GM21723 (cell line): ENCODE measurements at regions not wholly inside any gene's neighbourhood (a gene's known extent, or its start where the extent isn't known, plus 50 kb on each side); places are given as distances from the start of the nearest gene placed in this dataset.

Source experiments
- ATAC-seq: cut with Tn5 transposase; IDR thresholded peaks from one replicate; pipeline ENCODE4 v1.9.1; 2021; ENCODE audit warnings: mild to moderate bottlenecking, moderate library complexity; ENCODE audit not compliant: unreplicated experiment

- ATAC-seq, result no peak
Measured at GRCh38 chr13:74449811-74450524, 315.8 kb upstream of the KLF12 start.

DNA sequence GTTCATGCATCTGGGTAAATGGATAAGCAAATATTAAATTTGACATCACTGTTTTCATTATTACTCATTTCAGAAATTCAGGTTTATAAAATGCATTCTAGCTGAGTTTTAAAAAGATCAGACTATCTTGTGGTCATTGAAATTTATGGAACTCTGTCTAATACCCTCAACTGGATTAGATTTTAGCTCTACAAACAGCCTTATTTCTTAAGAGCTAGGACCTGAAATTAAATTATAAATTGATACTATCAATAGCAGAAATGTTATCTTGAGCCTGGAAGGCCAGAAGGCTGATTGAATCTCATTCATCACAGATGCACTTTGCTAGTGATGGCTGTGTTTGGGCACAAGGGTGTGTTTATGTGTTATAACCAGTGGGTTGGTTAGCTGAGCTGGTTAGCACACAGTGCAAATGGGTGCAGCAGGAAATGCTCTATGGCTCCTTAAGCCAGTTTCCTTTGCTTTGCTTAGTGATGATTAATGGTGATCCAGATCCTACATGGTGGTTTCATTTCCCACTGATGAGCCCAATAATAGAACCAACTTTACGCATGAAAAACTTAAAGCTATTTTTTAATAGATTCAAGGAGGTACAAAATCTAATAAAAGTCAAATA, 310.8 kb upstream of the KLF12 start:
- no peak for ATAC-seq

DNA sequence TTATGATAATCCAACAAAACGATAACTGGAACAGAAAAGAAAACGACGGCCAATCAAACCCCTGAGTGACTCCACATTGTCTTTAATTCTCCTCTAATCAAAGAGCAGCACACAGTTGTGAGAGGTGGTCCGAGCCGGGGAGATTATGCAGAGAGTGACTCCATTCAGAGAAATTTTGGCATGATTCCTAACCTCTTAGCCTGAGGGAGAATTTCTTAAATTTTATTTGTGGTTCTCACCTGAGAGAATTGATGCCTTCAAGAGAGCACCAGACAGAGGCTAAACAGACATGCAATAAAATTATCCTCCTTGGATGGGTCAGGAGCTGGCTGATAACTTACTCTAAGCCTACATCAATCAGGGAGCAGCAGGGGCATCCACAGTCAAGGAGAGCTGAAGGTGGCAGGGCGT, 310.0 kb upstream of the KLF12 start:
- ATAC-seq, result no peak

- ATAC-seq, result no peak
Measured at GRCh38 chr13:74443631-74444030, 309.4 kb upstream of the KLF12 start.

GRCh38 chr13:74442751-74443150, 308.5 kb upstream of the KLF12 start:
- no peak for ATAC-seq

- ATAC-seq, result no peak
Measured at GRCh38 chr13:74438901-74439300, 304.7 kb upstream of the KLF12 start.

DNA sequence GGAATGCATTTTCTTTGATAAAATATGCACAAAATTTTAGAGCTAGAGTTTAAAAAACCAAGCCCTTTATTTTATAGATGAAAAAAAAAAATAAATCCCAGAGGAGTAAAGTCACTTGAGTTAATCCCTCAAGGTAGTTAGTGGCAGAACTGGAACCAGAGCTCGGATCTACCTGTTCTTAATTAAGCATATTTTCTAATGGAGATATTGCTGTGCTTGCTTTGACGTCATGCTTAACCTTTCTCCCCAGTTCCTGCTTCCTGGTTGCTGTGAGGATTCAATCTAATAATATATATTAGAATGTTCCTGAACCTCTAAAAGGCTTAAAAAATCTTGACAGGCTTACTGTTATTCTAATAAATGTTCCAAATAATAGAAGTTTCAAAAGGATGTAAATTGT, 300.6 kb upstream of the KLF12 start:
- no peak for ATAC-seq

GRCh38 chr13:74424455-74424854, 290.3 kb upstream of the KLF12 start:
- ATAC-seq, result no peak

DNA sequence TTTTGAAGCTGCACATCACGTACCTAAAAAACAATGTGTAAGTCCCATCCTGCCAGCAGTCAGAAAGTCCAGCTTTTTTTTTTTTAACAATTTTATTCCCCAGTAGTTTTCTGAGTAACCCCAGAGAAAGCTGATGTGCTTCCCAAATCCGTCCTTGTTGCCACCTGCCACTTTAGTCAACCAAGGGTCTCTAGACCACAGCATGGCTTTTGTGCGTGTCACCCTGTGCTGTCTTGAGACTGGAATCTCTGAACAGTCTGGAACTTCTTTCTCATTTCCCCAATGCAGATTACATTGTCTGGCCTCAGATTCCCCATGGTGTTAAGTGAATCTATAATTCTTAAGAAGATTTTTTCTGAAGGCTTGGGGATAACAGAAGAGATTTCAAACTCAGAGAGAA, 289.2 kb upstream of the KLF12 start:
- ATAC-seq, result no peak

- ATAC-seq, result no peak
Measured at GRCh38 chr13:74414458-74414857, 280.3 kb upstream of the KLF12 start.

- no peak for ATAC-seq
Measured at GRCh38 chr13:74413482-74413881, 279.3 kb upstream of the KLF12 start.

GRCh38 chr13:74409551-74409950, 275.3 kb upstream of the KLF12 start:
- no peak for ATAC-seq

DNA sequence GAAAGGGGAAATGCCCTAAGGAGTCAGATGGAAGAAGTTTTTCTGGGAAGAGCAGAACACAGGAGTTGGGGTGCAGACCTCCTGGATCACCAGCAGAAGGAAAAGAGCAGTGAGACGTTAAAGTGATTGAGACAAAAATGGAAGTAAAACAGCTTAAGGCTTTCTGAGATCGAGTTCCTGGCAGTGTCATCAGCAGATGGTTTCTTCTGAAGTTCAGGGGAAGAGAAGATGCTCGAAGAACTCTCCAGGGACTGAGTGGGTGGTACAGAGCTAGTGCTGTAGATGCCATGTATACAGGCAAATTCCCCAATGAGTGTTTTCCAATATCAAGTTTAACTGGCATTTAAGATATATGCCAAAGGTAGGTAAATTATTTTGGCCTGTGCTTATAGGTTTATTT, 272.2 kb upstream of the KLF12 start:
- no peak for ATAC-seq

DNA sequence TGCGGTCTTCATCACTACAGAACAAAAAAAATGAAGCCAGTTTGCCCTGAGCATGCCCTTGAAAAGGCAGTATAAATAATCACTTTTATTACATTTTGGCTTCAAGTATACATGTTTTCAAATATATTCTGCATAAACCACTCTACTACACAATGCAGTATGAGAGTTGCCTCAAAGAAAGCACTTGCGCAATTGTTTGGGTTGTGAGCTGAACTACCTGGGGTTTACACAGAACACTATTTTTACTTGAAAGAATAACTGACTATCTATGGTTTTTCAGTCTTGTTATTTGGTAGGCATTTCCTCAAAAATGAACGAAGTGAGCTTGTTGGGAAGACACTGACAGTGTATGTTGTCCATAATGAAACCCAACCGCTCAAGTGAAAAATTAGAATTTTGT, 264.4 kb upstream of the KLF12 start:
- ATAC-seq, result no peak

GRCh38 chr13:74389056-74389455, 254.9 kb upstream of the KLF12 start:
- ATAC-seq, result no peak

GRCh38 chr13:74388626-74389025, 254.4 kb upstream of the KLF12 start:
- no peak for ATAC-seq

DNA sequence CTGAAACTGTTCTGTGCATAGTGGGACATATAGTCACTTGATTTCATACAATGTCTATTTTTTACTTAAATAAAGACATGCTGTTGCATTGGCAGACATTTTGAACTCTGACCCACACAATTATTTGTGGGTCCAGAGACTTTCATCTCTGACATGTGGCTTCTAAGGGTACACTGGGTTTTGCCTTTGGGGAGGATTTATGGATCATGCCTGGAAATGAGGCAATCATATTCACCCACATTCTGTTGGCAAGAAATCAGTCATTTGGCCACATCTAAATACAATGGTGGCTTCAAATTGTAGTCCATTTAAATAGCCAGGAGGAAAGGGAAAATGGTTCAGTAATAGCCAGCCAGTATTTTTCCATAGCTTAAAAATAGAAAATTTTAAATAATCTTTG, 238.3 kb upstream of the KLF12 start:
- no peak for ATAC-seq

DNA sequence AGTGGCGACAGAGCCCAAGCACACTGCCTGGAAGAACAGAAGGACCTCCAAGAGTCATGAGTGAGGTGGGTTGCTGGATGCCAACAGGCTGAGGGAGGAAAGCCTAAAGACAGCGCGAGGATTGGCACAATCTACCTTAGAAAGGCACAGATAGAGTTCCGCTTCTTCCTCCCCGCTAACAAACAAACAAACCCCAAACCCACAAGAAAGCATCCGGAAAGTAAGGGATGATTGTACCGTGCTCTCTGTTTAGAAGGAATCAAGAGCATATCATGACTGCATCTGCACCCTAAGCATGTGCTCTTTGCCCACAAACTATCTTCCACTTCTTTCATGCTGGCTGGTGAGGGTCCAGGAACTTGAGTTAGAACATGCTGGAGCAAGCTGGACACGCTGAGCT, 233.0 kb upstream of the KLF12 start:
- no peak for ATAC-seq

GRCh38 chr13:74361274-74361673, 227.1 kb upstream of the KLF12 start:
- ATAC-seq, result no peak

- no peak for ATAC-seq
Measured at GRCh38 chr13:74346960-74347359, 212.8 kb upstream of the KLF12 start.

DNA sequence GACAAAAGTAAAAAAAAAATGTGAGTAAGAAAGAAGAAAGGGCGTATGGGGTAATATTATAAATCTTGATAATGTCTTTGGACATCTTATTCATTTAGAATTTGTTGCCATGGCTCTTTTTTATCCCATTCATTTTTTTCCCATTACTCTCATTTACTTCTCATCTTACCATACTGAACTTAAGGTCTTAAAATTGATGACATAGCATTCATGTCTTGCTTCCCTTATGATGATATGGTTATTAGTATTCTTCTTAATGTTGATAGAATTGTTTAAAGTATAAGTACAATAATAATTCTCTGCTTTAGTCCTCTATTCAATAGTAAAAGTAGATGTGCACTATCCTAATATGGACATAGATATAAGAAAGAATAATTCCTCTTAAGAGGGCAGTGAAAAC, 204.1 kb upstream of the KLF12 start:
- ATAC-seq, result no peak

DNA sequence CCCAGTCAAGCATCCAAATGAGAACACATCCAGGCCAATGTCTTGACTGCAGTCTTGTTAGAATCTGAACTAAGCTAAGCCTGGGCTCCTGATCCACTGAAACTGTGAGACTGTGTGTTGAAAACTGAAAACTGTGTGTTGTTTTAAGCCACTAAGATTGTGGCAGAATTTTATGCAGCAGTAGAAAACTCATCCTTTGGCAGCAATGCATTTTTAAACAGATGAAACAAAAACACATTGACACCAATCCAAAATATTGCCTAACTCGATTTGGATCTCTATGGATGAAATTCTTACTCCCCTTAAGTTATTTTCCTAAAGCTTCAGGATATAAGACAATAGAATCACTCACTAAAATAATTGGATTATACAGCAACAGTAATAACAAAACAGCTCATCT, 202.3 kb upstream of the KLF12 start:
- ATAC-seq, result no peak

GRCh38 chr13:74335370-74335769, 201.2 kb upstream of the KLF12 start:
- ATAC-seq, result no peak
